Astrocyte (in vitro differentiated cells and primary cell): ENCODE measurements at regions not wholly inside any gene's neighbourhood (a gene's known extent, or its start where the extent isn't known, plus 50 kb on each side); places are given as distances from the start of the nearest gene placed in this dataset.

Source experiments
- EZH2 ChIP-seq: IDR thresholded peaks from 2 replicates; pipeline ENCODE4 v1.6.1; 2012; ENCODE audit warnings: mild to moderate bottlenecking, low read length, inconsistent platforms; ENCODE audit not compliant: insufficient read depth
- TF ChIP-seq, protein P1 (sequence below): IDR thresholded peaks from 2 replicates; pipeline ENCODE4 v1.5.1; 2011; ENCODE audit warnings: low read depth, mild to moderate bottlenecking, inconsistent platforms, low read length, moderate library complexity; ENCODE audit not compliant: insufficient read depth

DNA sequence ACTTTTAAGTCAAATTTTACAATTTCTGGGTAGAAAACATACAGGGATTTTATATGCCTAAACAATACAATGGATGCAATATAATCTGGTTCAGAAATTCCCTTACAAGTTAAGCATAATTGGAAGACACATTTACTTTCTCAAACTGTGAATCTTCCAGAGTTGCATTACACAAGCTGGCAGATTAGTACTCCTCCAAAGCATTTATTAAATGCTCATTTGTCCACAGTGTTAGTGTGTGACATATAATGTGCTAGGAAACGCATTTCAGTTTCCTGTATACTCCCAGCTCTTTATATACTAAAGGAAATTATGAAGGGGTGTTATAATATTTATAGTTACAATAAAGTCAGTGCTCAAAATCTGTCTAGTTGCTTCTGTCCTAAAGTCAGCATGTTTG, 239.0 kb upstream of the FIGN start:
- TF ChIP-seq, protein P1, sequence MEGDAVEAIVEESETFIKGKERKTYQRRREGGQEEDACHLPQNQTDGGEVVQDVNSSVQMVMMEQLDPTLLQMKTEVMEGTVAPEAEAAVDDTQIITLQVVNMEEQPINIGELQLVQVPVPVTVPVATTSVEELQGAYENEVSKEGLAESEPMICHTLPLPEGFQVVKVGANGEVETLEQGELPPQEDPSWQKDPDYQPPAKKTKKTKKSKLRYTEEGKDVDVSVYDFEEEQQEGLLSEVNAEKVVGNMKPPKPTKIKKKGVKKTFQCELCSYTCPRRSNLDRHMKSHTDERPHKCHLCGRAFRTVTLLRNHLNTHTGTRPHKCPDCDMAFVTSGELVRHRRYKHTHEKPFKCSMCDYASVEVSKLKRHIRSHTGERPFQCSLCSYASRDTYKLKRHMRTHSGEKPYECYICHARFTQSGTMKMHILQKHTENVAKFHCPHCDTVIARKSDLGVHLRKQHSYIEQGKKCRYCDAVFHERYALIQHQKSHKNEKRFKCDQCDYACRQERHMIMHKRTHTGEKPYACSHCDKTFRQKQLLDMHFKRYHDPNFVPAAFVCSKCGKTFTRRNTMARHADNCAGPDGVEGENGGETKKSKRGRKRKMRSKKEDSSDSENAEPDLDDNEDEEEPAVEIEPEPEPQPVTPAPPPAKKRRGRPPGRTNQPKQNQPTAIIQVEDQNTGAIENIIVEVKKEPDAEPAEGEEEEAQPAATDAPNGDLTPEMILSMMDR, result no peak
- no peak for TF ChIP-seq EZH2
